Left cardiac atrium (tissue), 4 donors: ENCODE measurements at regions not wholly inside any gene's neighbourhood (a gene's known extent, or its start where the extent isn't known, plus 50 kb on each side); places are given as distances from the start of the nearest gene placed in this dataset.
"Not testable (repeated sequence)": the region's sequence is repeated elsewhere in the genome, so short reads cannot be mapped to it uniquely, and the experiment has no call there.

Experiments
- ATAC-seq, 2 donors: fragments of 200-7000 bp; cut with Tn5 transposase; one replicate each; pipeline ENCODE4 v1.9.1; 2020; ENCODE audit warnings: mild to moderate bottlenecking in 2 of 2, moderate library complexity in 2 of 2
- DNase-seq: peaks from one replicate; pipeline ENCODE4 v3.0.0-alpha.2; 2020
- intact Hi-C, 2 donors: fragments of 100-400 bp; cut with DNase I; formaldehyde crosslinking; loops; one replicate each; pipeline versions ENCODE4 v1.14.1 to v1.15.1; 2022 to 2023
- donor health status: DM: no; HTN: yes; CAD: no.
- donor health status: DM: no; HTN: yes; CAD: no; lungs with severe emphysema.
- donor health status: DM: yes; HTN: yes; CAD: no.
- donor health status: Dilated cardiomyopathy.

DNA sequence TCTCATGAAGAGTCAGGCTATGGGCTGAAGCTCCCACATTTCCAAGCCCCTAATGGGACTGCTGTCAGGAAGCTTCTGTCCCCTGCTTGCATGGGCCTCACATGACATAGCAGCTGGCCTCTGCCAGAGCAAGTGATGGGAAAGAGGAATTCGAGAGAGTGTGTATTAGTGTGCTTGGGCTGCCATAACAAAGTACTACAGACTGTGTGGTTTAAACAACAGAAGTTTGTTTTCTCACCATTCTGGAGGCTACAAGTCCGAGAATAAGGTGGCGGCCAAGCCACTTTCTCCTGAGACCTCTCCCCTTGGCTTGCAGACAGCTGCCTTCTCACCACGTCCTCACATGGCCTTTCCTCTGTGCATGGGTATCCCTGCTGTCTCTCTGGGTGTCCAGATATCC lies 274.4 kb downstream of the NUAK1 start:
- DNase-seq = no peak
- intact Hi-C loops = no loop called here
- ATAC-seq = no peak

DNA sequence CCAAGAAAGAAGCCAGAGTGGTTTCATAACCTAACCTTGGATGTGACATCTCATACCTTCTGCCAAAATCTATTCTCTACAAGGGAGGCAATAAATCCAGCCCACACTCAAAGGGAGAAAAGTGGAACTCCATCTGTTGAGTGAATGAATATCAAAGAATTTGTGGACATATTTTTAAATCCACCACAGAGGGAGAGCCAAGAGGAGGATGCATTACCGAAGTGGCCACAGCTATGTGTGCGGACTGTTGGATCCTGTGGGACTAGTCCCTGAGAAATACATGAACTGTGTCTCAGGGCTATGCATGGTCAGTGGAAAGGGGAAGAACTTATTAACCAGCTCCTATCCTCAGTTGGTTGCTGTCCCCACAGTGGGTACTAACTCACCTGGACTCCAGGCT lies 273.9 kb downstream of the NUAK1 start:
- DNase-seq (no peak), ATAC-seq (no peak)
- intact Hi-C loops = no loop called here

DNA sequence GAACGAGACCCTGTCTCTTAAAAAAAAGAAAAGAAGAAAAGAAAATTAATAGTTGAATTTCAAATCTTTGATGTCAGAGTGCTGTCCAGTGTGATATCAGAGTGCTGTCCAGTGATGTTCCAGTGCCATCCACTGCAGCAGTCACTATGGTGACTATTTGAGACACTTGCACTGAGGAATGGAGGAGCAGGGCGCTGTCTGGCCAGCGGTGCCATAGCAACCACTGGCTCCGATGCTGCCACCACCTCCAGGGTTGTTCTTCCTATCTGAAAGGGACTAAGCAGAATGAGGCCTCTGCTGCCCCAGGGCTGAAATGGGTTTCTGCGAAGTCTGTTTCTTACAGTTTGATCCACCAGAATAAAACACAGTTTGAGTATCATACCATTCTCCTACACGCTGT lies 272.9 kb downstream of the NUAK1 start:
- no peak for ATAC-seq
- intact Hi-C loops = no loop called here

DNA sequence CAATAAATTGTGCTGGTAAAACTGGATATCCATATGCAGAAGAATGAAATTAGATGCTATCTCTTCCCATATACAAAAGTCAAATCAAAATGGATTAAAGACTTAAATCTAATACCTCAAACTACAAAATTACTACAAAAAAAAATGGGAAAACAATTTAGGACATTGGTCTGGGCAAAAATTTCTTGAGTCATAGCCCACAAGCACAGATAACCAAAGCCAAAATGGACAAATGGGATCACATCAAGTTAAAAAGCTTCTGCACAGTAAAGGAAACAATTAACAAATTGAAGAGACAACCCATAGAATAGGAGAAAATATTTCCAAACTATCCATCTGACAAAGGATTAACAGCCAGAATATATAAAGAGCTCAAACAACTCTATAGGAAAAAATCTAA lies 264.6 kb downstream of the NUAK1 start:
- DNase-seq (no peak), ATAC-seq (no peak)
- intact Hi-C loops = no loop called here

More for the DNA sequence above, 272.9 kb downstream of the NUAK1 start:
- DNase-seq = no peak

DNA sequence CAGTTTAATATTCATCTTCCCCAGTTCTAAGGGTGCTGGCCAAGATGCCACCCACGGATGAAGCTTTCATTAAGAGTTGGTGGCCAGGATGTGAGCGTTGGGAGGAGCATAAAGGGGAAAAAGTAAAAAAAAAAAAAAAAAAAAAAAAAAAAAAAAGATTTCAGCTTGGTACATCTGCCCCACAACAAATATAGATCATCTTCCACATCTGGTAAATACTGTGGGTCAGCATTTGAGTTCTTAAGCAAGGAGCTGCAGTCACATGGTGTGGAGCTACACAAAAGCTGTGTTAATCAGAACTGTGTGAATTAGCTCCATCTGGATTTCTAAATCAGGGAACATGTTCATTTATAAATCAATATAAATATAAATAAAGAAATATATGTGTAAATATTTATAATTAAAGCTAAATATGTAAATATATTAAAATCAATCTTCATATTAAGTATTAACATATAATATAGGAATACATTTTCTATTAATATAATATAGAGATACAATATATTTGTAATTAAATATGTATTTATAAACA lies 262.3 kb downstream of the NUAK1 start:
- intact Hi-C loops = no loop called here
- DNase-seq = no peak
- peak in 1 of 2 donors; percentile 36 for ATAC-seq

DNA sequence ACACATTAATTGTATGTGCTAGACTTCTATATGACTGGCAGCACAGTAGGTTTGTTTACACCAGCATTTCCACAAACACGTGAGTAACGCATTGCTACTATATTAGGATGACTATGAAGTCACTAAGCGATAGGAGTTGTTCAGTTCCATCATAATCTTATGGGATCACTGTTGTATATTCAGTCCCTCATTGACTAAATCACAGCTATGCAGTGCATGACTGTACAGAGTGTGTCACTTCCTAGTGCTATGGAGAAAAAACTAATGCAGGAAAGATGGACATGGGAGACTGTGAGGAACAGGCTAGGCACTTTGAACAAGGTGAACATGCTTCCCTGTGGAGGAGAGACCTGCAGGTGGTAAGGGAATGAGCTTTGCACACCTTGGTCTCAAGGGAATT lies 259.8 kb downstream of the NUAK1 start:
- ATAC-seq (no peak), DNase-seq (no peak)
- intact Hi-C loops = no loop called here

DNA sequence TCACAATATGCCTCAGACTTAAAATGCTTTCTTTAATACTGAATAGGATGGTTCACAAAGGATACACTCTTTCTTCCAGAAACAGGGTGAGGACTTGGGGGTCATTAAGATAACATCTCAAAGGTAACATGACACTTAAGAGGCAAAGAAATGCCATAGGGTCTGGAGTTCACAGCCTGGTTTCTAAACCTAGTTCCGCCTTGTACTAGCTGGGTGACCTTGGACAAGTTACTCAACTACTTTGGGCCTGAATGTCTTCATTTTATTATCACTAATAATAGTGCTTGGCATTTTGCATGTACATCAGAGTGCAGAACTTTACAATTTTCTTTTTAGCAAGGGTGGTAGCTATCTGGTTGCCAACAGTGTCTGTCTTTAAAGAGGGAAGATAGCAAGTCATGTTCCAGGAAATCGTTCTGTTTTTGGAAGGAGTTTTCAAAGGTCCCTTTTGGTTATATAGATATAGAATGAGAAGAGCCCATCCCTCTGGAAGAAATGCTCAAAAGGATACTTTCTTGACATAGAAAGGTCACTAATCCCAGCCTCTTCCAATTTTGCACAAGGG lies 257.8 kb downstream of the NUAK1 start:
- DNase-seq (no peak), ATAC-seq (no peak)
- intact Hi-C loops = no loop called here

DNA sequence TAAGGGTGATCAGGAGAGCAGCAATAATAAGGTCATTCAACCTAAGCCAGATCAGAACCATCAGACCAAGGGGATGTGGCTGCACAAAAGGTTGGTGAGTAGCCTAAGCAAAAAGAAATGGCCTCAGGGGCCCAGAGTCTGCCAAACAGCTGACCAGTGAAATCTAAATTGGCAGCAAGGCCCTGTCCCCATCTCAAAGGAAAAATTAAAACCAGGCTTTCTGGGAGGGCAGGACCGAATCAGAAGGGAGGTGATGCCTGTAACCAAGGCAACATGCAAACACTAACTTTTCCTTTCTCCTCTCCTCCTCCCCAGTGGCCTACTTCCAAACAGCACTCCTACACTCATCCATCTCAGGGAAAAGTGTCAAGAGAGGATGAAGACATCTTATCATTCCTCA lies 256.4 kb downstream of the NUAK1 start:
- intact Hi-C loops = no loop called here
- ATAC-seq (peak; percentile 89 to 97), DNase-seq (no peak)

DNA sequence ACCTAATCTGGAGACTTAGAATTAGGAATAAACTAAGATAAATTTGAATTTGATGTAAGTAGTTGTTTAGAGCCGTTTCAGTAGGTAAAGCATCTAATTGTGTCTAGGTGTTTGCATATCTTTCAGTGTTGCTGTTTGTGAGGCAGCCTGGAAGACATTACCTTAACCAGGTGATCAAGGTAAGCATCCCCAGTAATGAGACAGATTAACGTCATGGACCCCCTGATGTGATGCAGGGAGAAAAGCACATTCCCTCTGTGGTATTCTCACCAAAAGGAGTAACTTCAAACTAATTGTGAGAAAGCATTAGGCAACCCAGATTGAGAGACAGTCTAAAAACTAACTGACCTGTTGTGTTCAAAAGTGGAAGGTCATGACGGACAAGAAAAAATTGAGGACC lies 251.6 kb downstream of the NUAK1 start:
- ATAC-seq (no peak), DNase-seq (no peak)
- intact Hi-C loops = no loop called here

DNA sequence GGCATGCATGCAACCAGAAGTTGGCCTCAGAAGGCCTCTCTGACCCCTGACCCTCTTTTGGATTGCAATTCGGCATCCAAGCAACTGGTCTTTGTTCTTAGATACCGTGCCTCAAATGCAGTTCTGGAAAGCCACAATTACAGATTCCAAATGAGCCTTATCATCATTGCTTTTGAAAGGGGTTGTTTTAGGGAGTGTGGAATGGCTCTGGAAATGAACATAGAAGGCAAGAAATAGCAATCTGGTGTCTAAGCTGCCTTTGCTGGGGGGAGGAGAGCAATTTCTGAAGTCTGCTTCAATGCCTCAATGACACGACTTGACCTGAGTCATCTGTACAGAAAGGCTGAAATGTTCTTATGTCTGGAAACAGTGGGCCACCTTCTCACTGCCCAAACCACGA lies 250.1 kb downstream of the NUAK1 start:
- intact Hi-C loops = no loop called here
- DNase-seq (no peak), ATAC-seq (no peak)

DNA sequence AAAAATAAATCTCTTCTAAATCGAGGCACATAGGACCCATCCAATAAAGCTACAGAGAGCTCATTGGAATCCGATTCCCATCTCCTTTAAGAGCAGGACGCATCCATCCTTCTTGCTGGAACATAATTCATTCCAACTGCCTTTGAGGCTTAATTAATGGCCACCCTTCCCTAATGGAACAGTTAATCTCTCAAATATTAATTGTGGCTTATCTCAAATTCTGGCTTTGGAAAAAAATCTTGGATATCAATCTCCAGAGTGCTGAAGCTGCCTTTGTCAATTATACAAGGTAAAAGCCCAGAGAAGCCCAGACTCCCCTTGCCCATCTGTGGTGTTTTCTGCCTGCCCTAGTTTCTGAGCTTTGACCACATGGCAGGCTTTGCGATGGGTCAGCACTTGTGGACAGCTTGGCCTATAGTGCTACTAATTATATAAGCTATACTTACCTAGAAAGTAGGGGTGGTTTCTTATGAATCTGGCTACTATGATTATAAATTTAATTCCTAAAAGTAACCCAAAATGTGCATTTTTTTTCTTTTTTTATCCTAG lies 246.3 kb downstream of the NUAK1 start:
- intact Hi-C loops = no loop called here
- ATAC-seq (no peak), DNase-seq (no peak)

DNA sequence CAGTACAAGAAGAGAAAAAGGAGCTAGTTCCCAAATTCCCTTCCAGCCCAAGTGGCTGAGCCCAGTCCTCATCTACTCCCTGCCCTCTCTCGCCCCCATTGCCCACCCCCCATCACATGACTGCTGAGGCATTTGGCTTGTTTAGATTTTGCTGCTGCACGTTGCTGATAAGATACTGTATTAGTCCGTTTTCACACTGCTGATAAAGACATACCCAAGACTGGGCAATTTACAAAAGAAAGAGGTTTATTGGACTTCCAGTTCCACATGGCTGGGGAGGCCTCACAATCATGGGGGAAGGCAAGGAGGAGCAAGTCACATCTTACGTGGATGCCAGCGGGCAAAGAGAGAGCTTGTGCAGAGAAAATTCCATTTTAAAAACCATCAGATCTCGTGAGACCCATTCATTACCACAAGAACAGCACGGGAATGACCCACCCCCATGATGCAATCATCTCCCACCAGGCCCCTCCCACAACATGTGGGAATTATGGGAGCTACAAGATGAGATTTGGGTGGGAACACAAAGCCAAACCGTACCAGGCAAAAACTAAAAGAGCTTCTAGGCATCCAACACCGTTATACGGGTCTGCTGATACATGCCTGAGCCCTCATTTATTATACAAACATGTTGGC lies 243.4 kb downstream of the NUAK1 start:
- ATAC-seq, DNase-seq, intact Hi-C loops: not testable (repeated sequence)

DNA sequence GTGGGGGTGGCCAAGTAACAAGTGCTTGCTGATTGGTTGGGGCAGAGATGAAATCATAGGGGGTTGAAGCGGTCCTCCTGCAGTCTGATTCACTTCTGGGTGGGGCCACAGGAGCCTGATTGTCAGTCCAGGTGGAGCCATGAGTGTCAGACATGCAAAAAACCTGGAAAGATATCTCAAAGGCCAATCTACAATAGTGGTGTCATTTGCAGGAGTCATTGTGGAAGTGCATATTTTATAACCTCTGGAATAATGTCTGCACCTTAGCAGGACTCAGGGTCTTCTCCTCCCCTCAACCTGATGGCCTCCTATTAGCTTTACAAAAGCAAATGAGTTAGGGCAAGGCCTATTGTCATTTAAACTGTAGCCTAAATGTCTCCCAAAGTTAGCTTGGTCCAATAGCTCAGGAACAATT lies 241.4 kb downstream of the NUAK1 start:
- DNase-seq (no peak), ATAC-seq (no peak)
- intact Hi-C loops = no loop called here

DNA sequence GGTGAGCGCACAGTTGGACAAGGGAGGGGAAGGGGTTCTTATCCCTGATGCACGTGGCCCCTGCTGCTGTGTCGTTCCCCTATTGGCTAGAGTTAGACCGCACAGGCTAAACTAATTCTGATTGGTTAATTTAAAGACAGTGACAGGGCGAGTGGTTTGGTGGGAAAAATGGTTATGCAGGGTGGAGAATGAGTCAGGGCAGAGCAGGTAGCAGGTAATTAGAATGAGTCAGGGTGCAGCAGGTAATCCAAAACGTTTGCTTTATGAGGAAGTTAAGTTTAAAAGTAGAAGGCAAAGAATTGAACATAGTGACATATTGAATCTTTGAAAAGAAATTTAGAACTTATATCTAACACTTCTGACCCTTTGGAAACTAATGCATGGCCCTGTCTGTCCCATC lies 240.5 kb downstream of the NUAK1 start:
- ATAC-seq, DNase-seq, intact Hi-C loops: not testable (repeated sequence)

DNA sequence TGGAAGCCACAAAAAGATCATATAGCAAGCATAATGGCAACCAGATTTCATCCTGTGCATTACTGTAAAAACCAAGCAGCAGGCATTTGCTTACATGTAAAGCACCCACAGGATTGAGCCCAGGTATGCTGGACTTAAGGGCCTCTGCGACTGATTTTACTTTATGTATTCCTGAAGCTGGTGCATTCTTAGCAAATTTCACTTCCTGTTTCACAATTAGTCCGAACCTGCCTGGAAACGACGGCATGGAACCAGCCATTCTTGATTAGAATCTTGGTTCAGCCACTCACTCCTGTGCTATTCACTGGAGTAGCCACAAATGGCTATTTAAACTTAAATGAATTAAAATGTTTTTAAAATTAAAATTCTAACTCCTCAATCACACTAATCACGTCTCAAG lies 239.2 kb downstream of the NUAK1 start:
- DNase-seq = no peak
- no peak for ATAC-seq
- intact Hi-C loops = no loop called here

DNA sequence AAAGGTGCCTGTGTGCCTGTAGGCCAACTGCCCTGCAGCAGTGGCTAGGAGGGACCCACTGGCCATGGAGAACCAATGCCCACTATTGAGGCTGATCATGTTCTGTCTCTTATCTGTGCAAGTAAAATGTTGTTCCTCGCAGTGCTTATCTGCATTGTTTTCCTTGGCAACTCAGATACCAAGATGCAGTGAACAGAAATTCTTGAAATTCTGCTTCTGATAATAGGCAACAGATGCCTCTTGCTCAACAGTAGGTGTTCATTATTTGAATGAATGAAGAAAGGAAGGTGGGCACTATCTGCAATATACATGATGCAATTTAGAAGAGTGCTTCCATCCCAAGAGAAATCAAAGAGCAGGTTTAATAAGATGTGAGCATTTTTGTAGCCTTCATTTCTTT lies 232.2 kb downstream of the NUAK1 start:
- no peak for DNase-seq
- intact Hi-C loops = no loop called here
- peak in 1 of 2 donors; percentile 49 for ATAC-seq

DNA sequence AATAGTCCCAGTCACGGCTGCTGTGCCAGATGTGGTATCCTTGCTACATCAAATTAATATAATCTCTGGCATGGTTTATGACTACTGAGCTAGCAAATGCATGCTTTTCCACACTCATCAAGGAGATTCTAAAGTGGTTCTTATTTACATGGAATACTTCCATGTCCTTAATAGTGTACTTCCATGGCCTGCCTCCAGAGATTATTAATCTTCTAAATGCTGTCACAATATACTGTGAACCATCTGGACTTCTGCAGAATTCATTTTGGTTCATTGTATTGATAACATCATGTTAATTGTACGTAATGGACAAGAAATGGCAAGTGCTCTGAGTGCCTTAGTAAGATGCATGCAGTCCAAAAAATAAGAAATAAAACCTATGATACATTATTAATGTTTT lies 230.8 kb downstream of the NUAK1 start:
- no peak for ATAC-seq
- DNase-seq = no peak
- intact Hi-C loops = no loop called here

DNA sequence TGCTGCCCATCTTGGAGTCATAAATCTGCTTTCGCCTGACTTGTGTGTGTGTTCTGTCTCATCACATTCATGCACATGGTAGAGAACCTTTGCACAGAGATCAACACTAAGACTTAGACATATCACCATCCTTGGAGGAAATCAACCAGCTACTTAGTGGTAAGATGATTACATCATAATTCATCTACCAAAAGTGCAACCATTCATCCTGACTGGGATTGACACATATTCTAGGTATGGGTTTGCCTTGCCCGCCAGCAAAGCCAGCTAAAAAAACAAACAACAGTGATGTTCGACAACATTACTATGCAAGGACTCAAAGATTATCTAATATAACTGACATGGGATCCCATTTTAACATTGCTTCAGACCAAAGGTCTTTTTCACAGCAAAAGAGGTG lies 228.7 kb downstream of the NUAK1 start:
- ATAC-seq = no peak
- no peak for DNase-seq
- intact Hi-C loops = no loop called here

DNA sequence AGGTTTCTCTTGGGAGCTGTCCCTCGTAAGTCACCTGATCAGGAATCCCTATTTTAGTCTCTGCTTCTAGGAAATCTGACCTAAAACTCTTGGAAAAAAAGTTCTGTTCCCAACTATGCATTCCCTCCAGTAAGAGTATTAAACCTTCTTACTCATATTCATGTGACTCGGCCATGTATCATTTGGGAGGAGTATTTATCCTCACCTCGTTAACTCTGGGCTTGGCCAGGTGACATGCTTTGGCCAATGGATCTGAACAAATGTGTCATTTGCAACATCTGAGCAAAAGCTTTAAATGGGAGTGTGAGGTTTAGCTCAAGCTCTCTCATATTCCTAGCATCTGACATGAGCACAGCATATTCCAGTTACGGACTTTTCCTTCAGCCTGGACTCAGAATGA lies 226.8 kb downstream of the NUAK1 start:
- intact Hi-C loops = no loop called here
- DNase-seq = no peak
- ATAC-seq = no peak

DNA sequence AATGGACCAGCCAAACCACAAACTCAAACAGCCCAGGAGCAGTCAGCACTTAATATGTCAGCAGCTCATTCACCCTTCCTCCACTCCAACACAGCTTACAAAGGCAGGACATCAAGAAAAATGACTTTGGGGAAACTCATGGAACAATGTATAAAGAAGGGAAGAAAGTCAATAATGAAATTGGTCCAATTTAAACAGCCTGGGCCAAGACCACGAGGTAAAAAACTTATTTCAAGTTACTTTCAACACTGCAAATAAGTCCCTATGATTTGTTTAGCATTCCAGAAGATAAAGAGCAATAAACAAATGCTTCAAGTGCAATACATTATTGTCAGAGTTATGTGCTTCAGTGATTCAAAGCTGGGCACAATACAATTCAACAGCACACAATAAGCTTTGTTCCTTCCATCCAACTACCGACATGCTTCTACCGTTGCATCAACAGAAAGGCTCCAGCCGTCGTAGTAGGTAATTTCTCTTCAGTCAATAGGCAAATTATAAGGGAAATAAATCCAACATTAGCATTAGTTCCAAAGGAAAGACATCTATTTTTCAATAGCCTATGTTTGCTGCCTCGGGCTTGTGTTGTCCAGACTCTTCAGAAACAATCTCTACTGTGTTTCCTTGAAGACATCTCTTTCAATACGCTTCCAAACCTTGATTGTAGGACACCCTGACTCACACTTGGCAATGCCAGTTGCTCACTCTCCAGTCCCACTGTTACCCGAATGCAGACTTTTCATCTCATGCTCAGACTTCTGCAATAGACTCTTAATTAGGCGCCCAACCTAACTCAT lies 225.7 kb downstream of the NUAK1 start:
- ATAC-seq = no peak
- no peak for DNase-seq
- intact Hi-C loops = no loop called here
